ENCODE measurements at regions not wholly inside any gene's neighbourhood (a gene's known extent, or its start where the extent isn't known, plus 50 kb on each side); places are given as distances from the start of the nearest gene placed in this dataset.

GRCh38 chr15:66895794-66896453 lies 169.5 kb upstream of the SMAD3 start:
- TF ChIP-seq ZNF274 (IDR thresholded peaks at IDR 0.05; ENCODE audit: borderline replicate concordance, extremely low read depth, low read length) (no peak), CTCF (IDR thresholded peaks at IDR 0.05; ENCODE audit: control extremely low read depth in 1 of 3, insufficient read depth in 1 of 3, low read depth in 1 of 3, low read length in 3 of 3) (no peak), NANOG (IDR thresholded peaks at IDR 0.05; ENCODE audit: insufficient read depth, low read depth, low read length, poor library complexity, severe bottlenecking) (no peak), SP1 (IDR thresholded peaks at IDR 0.05; ENCODE audit: low read depth, low read length) (no peak), BCL11A (IDR thresholded peaks at IDR 0.05; ENCODE audit: low read depth in 2 of 2, low read length in 2 of 2) (no peak), POU5F1 (IDR thresholded peaks at IDR 0.05; ENCODE audit: low read depth, low read length) (no peak), POLR2AphosphoS5 (IDR thresholded peaks at IDR 0.05; ENCODE audit: low read depth, low read length) (no peak), USF2 (IDR thresholded peaks at IDR 0.05; ENCODE audit: low read length) (no peak), TAF7 (optimal IDR thresholded peaks at IDR 0.05; ENCODE audit: borderline replicate concordance, low read depth, low read length) (no peak), EGR1 (IDR thresholded peaks at IDR 0.05; ENCODE audit: borderline replicate concordance, low read depth, low read length) (no peak), MAX (IDR thresholded peaks at IDR 0.05) (no peak), SIX5 (IDR thresholded peaks at IDR 0.05; ENCODE audit: low read depth, low read length) (no peak), POLR2A (IDR thresholded peaks at IDR 0.05; ENCODE audit: control extremely low read depth in 1 of 2, low read depth in 2 of 2, low read length in 2 of 2) (no peak), E2F6 (IDR thresholded peaks at IDR 0.05) (no peak)
